Neural progenitor cell (in vitro differentiated cells): ENCODE measurements at regions not wholly inside any gene's neighbourhood (a gene's known extent, or its start where the extent isn't known, plus 50 kb on each side); places are given as distances from the start of the nearest gene placed in this dataset.
A peak's percentile ranks its signal among the peaks of the same experiment; 100 is the strongest.

Experiments used
- DNase-seq: peaks from one replicate; pipeline ENCODE4 v3.0.0-alpha.2; 2016; ENCODE audit warnings: low spot score
- H2AFZ ChIP-seq: fragments of 200-600 bp; sonication (generic); replicated peaks from 2 replicates; pipeline ENCODE4 v1.6.1; 2016; ENCODE audit warnings: antibody characterized with exemption
- H3F3A ChIP-seq: fragments of 200-600 bp; sonication (generic); 2 replicates; pipeline ENCODE4 v1.6.1; 2016; ENCODE audit warnings: antibody characterized with exemption, low read depth
- H3K27ac ChIP-seq: fragments of 200-600 bp; sonication (generic); 2 replicates; pipeline ENCODE4 v1.5.1; 2016; ENCODE audit warnings: mild to moderate bottlenecking
- H3K27me3 ChIP-seq: fragments of 200-600 bp; sonication (generic); 2 replicates; pipeline ENCODE4 v1.6.1; 2016; ENCODE audit warnings: mild to moderate bottlenecking, moderate library complexity
- H3K36me3 ChIP-seq: fragments of 200-600 bp; sonication (generic); 2 replicates; pipeline ENCODE4 v1.5.1; 2016
- H3K4me1 ChIP-seq: fragments of 200-600 bp; sonication (generic); 2 replicates; pipeline ENCODE4 v1.6.1; 2016; ENCODE audit warnings: mixed run types
- H3K4me2 ChIP-seq: fragments of 200-600 bp; sonication (generic); 2 replicates; pipeline ENCODE4 v1.6.1; 2016
- H3K4me3 ChIP-seq: fragments of 200-600 bp; sonication (generic); 2 replicates; pipeline ENCODE4 v1.5.1; 2016
- H3K79me2 ChIP-seq: fragments of 200-600 bp; sonication (generic); 2 replicates; pipeline ENCODE4 v1.6.1; 2016; ENCODE audit warnings: low read depth
- H3K9ac ChIP-seq: fragments of 200-600 bp; sonication (generic); 2 replicates; pipeline ENCODE4 v1.6.1; 2016
- H3K9me3 ChIP-seq: fragments of 200-600 bp; sonication (generic); 2 replicates; pipeline ENCODE4 v1.5.1; 2016; ENCODE audit warnings: low read depth
- H4K20me1 ChIP-seq: fragments of 200-600 bp; sonication (generic); 2 replicates; pipeline ENCODE4 v1.6.1; 2016; ENCODE audit warnings: low read depth
- H3K27ac Mint-ChIP-seq: 3 replicates; pipeline ENCODE4 v1.8.0; 2021; ENCODE audit warnings: mixed read lengths
- H3K27me3 Mint-ChIP-seq: 2 replicates; pipeline ENCODE4 v1.8.0; 2022; ENCODE audit warnings: low read depth, mild to moderate bottlenecking, inconsistent platforms, moderate library complexity, mixed read lengths; ENCODE audit not compliant: insufficient read depth
- H3K36me3 Mint-ChIP-seq: 3 replicates; pipeline ENCODE4 v1.8.0; 2021; ENCODE audit warnings: mixed read lengths
- H3K4me1 Mint-ChIP-seq: 3 replicates; pipeline ENCODE4 v1.8.0; 2021; ENCODE audit warnings: mixed read lengths
- H3K4me3 Mint-ChIP-seq: 3 replicates; pipeline ENCODE4 v1.8.0; 2021; ENCODE audit warnings: mild to moderate bottlenecking, moderate library complexity, mixed read lengths
- H3K9me3 Mint-ChIP-seq: 3 replicates; pipeline ENCODE4 v1.8.0; 2020; ENCODE audit warnings: mixed read lengths
- EZH2 ChIP-seq: fragments of 200-600 bp; sonication (generic); IDR thresholded peaks from 2 replicates; pipeline ENCODE4 v1.6.1; 2017; ENCODE audit warnings: antibody characterized with exemption, mild to moderate bottlenecking, moderate library complexity
- EZH2phosphoT487 ChIP-seq: fragments of 200-600 bp; sonication (generic); IDR thresholded peaks from 2 replicates; pipeline ENCODE4 v1.6.1; 2017; ENCODE audit warnings: antibody characterized with exemption
- TF ChIP-seq, protein P1 (sequence below): fragments of 200-600 bp; sonication (generic); IDR thresholded peaks from 2 replicates; pipeline ENCODE4 v1.5.1; 2017; ENCODE audit warnings: antibody characterized with exemption, mild to moderate bottlenecking

DNA sequence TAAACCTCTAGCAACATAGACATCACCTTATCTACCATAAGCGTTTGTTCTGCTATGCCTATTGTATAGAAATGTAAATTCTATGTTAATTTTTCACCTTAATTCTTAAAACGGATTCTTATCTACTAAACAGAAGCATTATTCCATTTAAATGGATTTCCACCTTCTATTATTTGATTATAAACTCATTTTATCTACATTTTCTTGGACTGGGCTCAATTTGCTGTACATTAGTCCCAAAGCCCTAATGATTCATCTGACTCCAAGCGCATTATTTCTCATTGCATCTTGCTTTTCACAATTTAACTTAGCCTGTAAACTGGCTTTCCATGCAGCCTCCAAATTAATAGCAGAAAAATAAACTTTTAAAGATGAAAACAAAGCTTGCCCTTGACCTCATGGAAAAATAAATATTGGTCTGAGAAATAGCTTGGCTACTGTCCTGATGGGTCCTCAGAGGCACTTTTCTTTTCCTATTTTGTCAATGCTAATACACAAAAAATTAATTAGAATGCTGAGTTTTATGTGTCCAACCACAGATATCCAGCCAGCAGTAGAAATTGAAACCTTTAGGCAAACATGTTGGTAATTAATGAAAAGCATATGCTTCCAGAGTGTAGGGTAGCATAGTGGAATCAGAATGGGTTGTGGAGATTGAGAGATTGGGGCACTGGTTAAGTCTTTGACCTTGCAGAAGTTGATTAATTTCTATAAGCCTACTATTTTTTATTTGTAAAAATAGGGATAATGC lies 81.4 kb upstream of the CFAP20DC start:
- H3K4me3 Mint-ChIP-seq, result no peak overlapping the region
- H3K9me3 Mint-ChIP-seq, result peaks cover 3% of the 10 kb centered on the region
- Histone ChIP-seq H4K20me1 (no peaks in the 10 kb centered on the region), H2AFZ (no peak overlapping the region), H3K27me3 (no peaks in the 10 kb centered on the region), H3K4me2 (no peak overlapping the region), H3K79me2 (no peaks in the 10 kb centered on the region), H3K4me1 (peaks cover 24% of the 10 kb centered on the region), H3K9ac (no peak overlapping the region), H3K27ac (no peak overlapping the region), H3K4me3 (no peak overlapping the region), H3F3A (peaks cover 21% of the 10 kb centered on the region), H3K9me3 (no peaks in the 10 kb centered on the region), H3K36me3 (no peaks in the 10 kb centered on the region)
- no peaks in the 10 kb centered on the region for H3K36me3 Mint-ChIP-seq
- no peak for TF ChIP-seq EZH2phosphoT487
- TF ChIP-seq, protein P1, sequence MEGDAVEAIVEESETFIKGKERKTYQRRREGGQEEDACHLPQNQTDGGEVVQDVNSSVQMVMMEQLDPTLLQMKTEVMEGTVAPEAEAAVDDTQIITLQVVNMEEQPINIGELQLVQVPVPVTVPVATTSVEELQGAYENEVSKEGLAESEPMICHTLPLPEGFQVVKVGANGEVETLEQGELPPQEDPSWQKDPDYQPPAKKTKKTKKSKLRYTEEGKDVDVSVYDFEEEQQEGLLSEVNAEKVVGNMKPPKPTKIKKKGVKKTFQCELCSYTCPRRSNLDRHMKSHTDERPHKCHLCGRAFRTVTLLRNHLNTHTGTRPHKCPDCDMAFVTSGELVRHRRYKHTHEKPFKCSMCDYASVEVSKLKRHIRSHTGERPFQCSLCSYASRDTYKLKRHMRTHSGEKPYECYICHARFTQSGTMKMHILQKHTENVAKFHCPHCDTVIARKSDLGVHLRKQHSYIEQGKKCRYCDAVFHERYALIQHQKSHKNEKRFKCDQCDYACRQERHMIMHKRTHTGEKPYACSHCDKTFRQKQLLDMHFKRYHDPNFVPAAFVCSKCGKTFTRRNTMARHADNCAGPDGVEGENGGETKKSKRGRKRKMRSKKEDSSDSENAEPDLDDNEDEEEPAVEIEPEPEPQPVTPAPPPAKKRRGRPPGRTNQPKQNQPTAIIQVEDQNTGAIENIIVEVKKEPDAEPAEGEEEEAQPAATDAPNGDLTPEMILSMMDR, result no peak
- H3K4me1 Mint-ChIP-seq, result peaks cover 28% of the 10 kb centered on the region
- H3K27me3 Mint-ChIP-seq, result peaks cover 3% of the 10 kb centered on the region
- DNase-seq, result no peak
- no peak overlapping the region for H3K27ac Mint-ChIP-seq

DNA sequence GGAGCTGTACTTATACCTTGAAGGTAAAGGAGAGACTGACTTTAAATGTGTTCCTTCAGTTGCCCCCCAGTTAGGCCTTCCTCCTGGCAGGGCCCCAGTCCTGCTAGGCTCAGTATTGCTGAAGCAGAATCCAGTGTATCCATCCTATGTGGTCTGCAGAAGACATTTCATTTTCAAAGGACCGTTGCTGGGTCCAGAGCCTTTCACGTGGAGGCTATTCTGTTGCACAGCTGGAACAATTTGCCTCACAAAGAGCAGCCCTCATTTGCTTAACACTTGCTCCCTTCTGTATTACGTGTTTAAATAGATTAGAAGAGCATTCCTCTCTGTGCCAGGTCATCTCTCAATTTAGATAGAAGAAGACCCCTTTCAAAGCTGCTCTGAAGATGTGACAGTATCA lies 78.9 kb upstream of the CFAP20DC start:
- H3K9me3 ChIP-seq, result no peaks in the 10 kb centered on the region
- H3K4me2 ChIP-seq, result peak overlapping the region; percentile 40
- Mint-ChIP-seq H3K27ac (no peak overlapping the region), H3K9me3 (peaks cover 3% of the 10 kb centered on the region), H3K4me3 (peak overlapping the region; percentile 21), H3K36me3 (no peaks in the 10 kb centered on the region), H3K4me1 (peaks cover 31% of the 10 kb centered on the region), H3K27me3 (peaks cover 3% of the 10 kb centered on the region)
- no peaks in the 10 kb centered on the region for H3K36me3 ChIP-seq
- no peak for TF ChIP-seq EZH2
- TF ChIP-seq EZH2phosphoT487, result peak; percentile 65
- H3K27ac ChIP-seq, result peak overlapping the region; percentile 66
- H2AFZ ChIP-seq, result no peak overlapping the region
- DNase-seq, result peak; percentile 82
- H4K20me1 ChIP-seq, result no peaks in the 10 kb centered on the region
- H3K27me3 ChIP-seq, result no peaks in the 10 kb centered on the region
- H3K79me2 ChIP-seq, result no peaks in the 10 kb centered on the region
- H3K4me3 ChIP-seq, result no peak overlapping the region
- peaks cover 21% of the 10 kb centered on the region for H3F3A ChIP-seq
- H3K4me1 ChIP-seq, result peaks cover 24% of the 10 kb centered on the region
- no peak overlapping the region for H3K9ac ChIP-seq

DNA sequence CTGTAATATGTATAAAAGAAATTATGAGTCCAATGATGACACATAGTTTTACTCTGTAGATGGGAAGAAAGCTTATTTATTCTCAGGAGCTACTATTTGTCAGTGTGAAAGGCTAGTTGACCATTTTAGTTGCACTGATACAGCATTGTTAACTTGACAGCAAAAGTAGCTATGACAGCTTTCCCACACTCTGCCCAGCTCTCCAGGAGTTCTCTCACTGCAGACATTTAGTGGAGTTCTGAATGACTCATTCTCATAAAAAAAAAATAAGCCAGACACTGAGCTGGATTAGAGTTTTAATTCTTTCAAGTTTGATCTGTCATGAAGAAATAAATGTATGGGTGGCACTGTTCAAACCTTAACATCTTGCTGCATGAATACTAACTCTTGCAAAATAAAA lies 77.2 kb upstream of the CFAP20DC start:
- Histone ChIP-seq H3F3A (peaks cover 21% of the 10 kb centered on the region), H3K36me3 (no peaks in the 10 kb centered on the region), H3K4me3 (no peak overlapping the region), H3K27me3 (no peaks in the 10 kb centered on the region), H2AFZ (no peak overlapping the region), H3K4me1 (peaks cover 24% of the 10 kb centered on the region), H3K4me2 (no peak overlapping the region), H4K20me1 (no peaks in the 10 kb centered on the region), H3K79me2 (no peaks in the 10 kb centered on the region), H3K9me3 (no peaks in the 10 kb centered on the region), H3K27ac (no peak overlapping the region), H3K9ac (no peak overlapping the region)
- Mint-ChIP-seq H3K4me3 (no peak overlapping the region), H3K36me3 (no peaks in the 10 kb centered on the region), H3K9me3 (peaks cover 3% of the 10 kb centered on the region), H3K27ac (no peak overlapping the region), H3K27me3 (peaks cover 3% of the 10 kb centered on the region), H3K4me1 (peaks cover 31% of the 10 kb centered on the region)
- DNase-seq, result no peak
- TF ChIP-seq, protein P1, result no peak
- no peak for TF ChIP-seq EZH2
- no peak for TF ChIP-seq EZH2phosphoT487

DNA sequence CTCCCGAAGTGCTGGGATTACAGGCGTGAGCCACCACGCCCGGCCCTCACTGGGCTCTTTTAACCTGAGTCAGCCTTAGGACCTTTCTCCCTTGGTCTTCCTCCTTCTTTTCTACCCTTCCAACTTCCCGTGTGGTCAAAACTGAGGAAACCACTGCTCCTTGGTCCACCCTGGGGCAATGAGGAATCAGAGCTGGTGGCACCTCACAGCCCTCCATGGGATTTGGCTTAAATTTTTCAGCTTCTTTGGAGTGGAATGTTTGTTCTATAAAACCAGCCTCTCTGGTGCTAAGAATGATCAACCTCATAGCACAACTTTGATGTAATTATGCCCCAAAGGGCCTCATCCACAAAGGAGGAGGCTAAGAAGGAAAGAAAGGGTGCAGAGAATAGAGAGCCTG lies 76.6 kb upstream of the CFAP20DC start:
- Mint-ChIP-seq H3K27ac (peak overlapping the region; percentile 67), H3K36me3 (no peaks in the 10 kb centered on the region), H3K9me3 (peaks cover 3% of the 10 kb centered on the region), H3K4me3 (peak overlapping the region; percentile 46), H3K4me1 (peaks cover 31% of the 10 kb centered on the region), H3K27me3 (peaks cover 3% of the 10 kb centered on the region)
- TF ChIP-seq EZH2 (no peak), EZH2phosphoT487 (no peak)
- TF ChIP-seq, protein P1, result no peak
- Histone ChIP-seq H3K9me3 (no peaks in the 10 kb centered on the region), H3K27me3 (no peaks in the 10 kb centered on the region), H3K4me2 (no peak overlapping the region), H3K79me2 (no peaks in the 10 kb centered on the region), H3K36me3 (no peaks in the 10 kb centered on the region), H4K20me1 (no peaks in the 10 kb centered on the region), H2AFZ (no peak overlapping the region), H3K4me1 (peaks cover 24% of the 10 kb centered on the region), H3K27ac (no peak overlapping the region), H3K4me3 (no peak overlapping the region), H3F3A (peaks cover 21% of the 10 kb centered on the region), H3K9ac (no peak overlapping the region)
- DNase-seq, result no peak
